A549 (cell line): ENCODE measurements at regions not wholly inside any gene's neighbourhood (a gene's known extent, or its start where the extent isn't known, plus 50 kb on each side); places are given as distances from the start of the nearest gene placed in this dataset.

Source experiments
- ATAC-seq, 2 experiments: fragments of 200-7000 bp in 1 of 2; fragments of >200 bp in 1 of 2; cut with Nextera tagmentation in 1 of 2; cut with Tn5 transposase in 1 of 2; 3 replicates each; pipeline versions ENCODE4 v1.8.0 to v1.9.1; 2018 to 2020; ENCODE audit warnings: mild to moderate bottlenecking in 1 of 2, moderate library complexity in 1 of 2
- CTCF ChIA-PET: fragments of 300-600 bp; sonication (Branson Sonifier 250); formaldehyde crosslinking; extraction: SDS; loops from one replicate; lab custom pipeline; 2021; ENCODE audit warnings: antibody characterized with exemption, inconsistent platforms; lab: Yijun Ruan, JAX
- POLR2A ChIA-PET: fragments of 350-600 bp; formaldehyde crosslinking; extraction: SDS; loops from one replicate; lab custom pipeline; 2021; ENCODE audit warnings: antibody characterized with exemption, inconsistent platforms; lab: Yijun Ruan, JAX
- DNase-seq, 2 experiments: peaks; one replicate each; pipeline versions ENCODE4 v3.0.0 to v3.0.0-alpha.2; 2011 to 2016; ENCODE audit warnings: low read depth in 1 of 2, low spot score in 1 of 2
- FAIRE-seq: peaks from 2 replicates; lab custom pipeline; 2011; peaks lifted over from hg19 to GRCh38; lab: Jason Lieb, UNC
- H3K27ac ChIP-seq, 2 experiments: fragments of >200 bp; sonication (Bioruptor Twin); formaldehyde crosslinking; 3 replicates each; pipeline ENCODE4 v1.5.1; 2016 to 2017
- H3K4me1 ChIP-seq: fragments of >200 bp; sonication (Bioruptor Twin); formaldehyde crosslinking; 3 replicates; pipeline ENCODE4 v1.6.1; 2016
- H3K4me2 ChIP-seq: fragments of >200 bp; sonication (Bioruptor Twin); formaldehyde crosslinking; 3 replicates; pipeline ENCODE4 v1.6.1; 2016
- H3K4me3 ChIP-seq: fragments of >200 bp; sonication (Bioruptor Twin); formaldehyde crosslinking; 3 replicates; pipeline ENCODE4 v1.5.1; 2016
- H3K9me3 ChIP-seq: fragments of >200 bp; sonication (Bioruptor Twin); formaldehyde crosslinking; 3 replicates; pipeline ENCODE4 v1.6.1; 2016
- CBX8 ChIP-seq: fragments of 200-600 bp; sonication (generic); IDR thresholded peaks from 2 replicates; pipeline ENCODE4 v1.6.1; 2016
- CHD4 ChIP-seq: fragments of 200-600 bp; sonication (generic); IDR thresholded peaks from 2 replicates; pipeline ENCODE4 v1.6.1; 2016; ENCODE audit warnings: antibody characterized with exemption, mild to moderate bottlenecking, borderline replicate concordance
- EHF ChIP-seq: fragments of 250-450 bp; sonication (Bioruptor Pico); IDR thresholded peaks from 2 replicates; pipeline ENCODE4 v1.5.0; 2020; ENCODE audit warnings: mild to moderate bottlenecking
- EHMT2 ChIP-seq: fragments of 200-600 bp; sonication (generic); IDR thresholded peaks from 2 replicates; pipeline ENCODE4 v1.6.1; 2016; ENCODE audit warnings: antibody characterized with exemption, low read depth, mild to moderate bottlenecking, moderate library complexity
- FOSL2 ChIP-seq, 2 experiments: fragments of 450-650 bp in 1 of 2; fragments of >200 bp in 1 of 2; sonication (Bioruptor Twin) in 1 of 2; formaldehyde crosslinking; IDR thresholded peaks; 2 replicates each; pipeline versions ENCODE4 v1.5.0 to v1.6.1; 2016 to 2020; ENCODE audit warnings: mild to moderate bottlenecking in 1 of 2, moderate library complexity in 1 of 2
- GATA3 ChIP-seq: IDR thresholded peaks from 2 replicates; pipeline ENCODE4 v1.6.1; 2012; ENCODE audit warnings: borderline replicate concordance
- HDAC2 ChIP-seq: fragments of 200-600 bp; sonication (generic); IDR thresholded peaks from 2 replicates; pipeline ENCODE4 v1.6.1; 2016
- JUNB ChIP-seq: fragments of >200 bp; sonication (Bioruptor Twin); formaldehyde crosslinking; IDR thresholded peaks from 2 replicates; pipeline ENCODE4 v1.6.1; 2016
- KDM1A ChIP-seq: fragments of 200-600 bp; sonication (generic); IDR thresholded peaks from 2 replicates; pipeline ENCODE4 v1.6.1; 2016; ENCODE audit warnings: low read depth, mild to moderate bottlenecking
- MAFK ChIP-seq: fragments of 450-650 bp; IDR thresholded peaks from 2 replicates; pipeline ENCODE4 v1.6.1; 2014; ENCODE audit not compliant: partially characterized antibody
- MYC ChIP-seq: IDR thresholded peaks from 2 replicates; pipeline ENCODE4 v1.6.1; 2012; ENCODE audit warnings: mild to moderate bottlenecking, inconsistent platforms, low read length, improper control_type of control experiment, borderline replicate concordance
- NR3C1 ChIP-seq: fragments of >200 bp; sonication (Bioruptor Twin); formaldehyde crosslinking; IDR thresholded peaks from 3 replicates; pipeline ENCODE4 v1.6.1; 2017
- RAD21 ChIP-seq, 2 experiments: fragments of >200 bp in 1 of 2; sonication (Bioruptor Twin) in 1 of 2; formaldehyde crosslinking in 1 of 2; IDR thresholded peaks in 1 of 2; conservative IDR thresholded peaks in 1 of 2; 2 replicates in 1 of 2; 3 replicates in 1 of 2; pipeline ENCODE4 v1.6.1; 2012 to 2018; ENCODE audit warnings: inconsistent platforms in 1 of 2
- RCOR1 ChIP-seq: fragments of 150-350 bp; IDR thresholded peaks from 2 replicates; pipeline ENCODE4 v1.6.1; 2014; ENCODE audit warnings: antibody characterized with exemption, low read length, low read depth
- RFX5 ChIP-seq: fragments of 450-650 bp; IDR thresholded peaks from 2 replicates; pipeline ENCODE4 v1.7.1; 2014; ENCODE audit warnings: antibody characterized with exemption, mild to moderate bottlenecking, moderate library complexity
- RNF2 ChIP-seq: fragments of 200-600 bp; sonication (generic); IDR thresholded peaks from 2 replicates; pipeline ENCODE4 v1.6.1; 2016; ENCODE audit warnings: low read depth, mild to moderate bottlenecking, antibody characterized with exemption, moderate library complexity, borderline replicate concordance
- ZC3H11A ChIP-seq: fragments of 450-650 bp; IDR thresholded peaks from 2 replicates; pipeline ENCODE4 v1.6.1; 2014; ENCODE audit warnings: antibody characterized with exemption, mild to moderate bottlenecking
- ZFP36 ChIP-seq: fragments of 450-650 bp; IDR thresholded peaks from 2 replicates; pipeline ENCODE4 v1.6.1; 2014; ENCODE audit warnings: borderline replicate concordance; ENCODE audit not compliant: partially characterized antibody
- ZSCAN20 ChIP-seq: fragments of 250-450 bp; sonication (Bioruptor Pico); IDR thresholded peaks from 2 replicates; pipeline ENCODE4 v1.8.0; 2022; ENCODE audit warnings: mild to moderate bottlenecking, moderate library complexity
- WGBS: methylation state at CpG from one replicate; pipeline ENCODE4 v1.1.6; 2017; ENCODE audit errors: missing lambda C conversion rate; 5-methylcytosine and 5-hydroxymethylcytosine counted together
- TF ChIP-seq, protein P1 (sequence below): fragments of 250-450 bp; sonication (Bioruptor Pico); IDR thresholded peaks from 2 replicates; pipeline ENCODE4 v1.5.0; 2020; ENCODE audit warnings: low read depth, mild to moderate bottlenecking, moderate library complexity
- TF ChIP-seq, protein P2 (sequence below): IDR thresholded peaks from 2 replicates; pipeline ENCODE4 v1.6.1; 2012
- TF ChIP-seq, protein P3 (sequence below): fragments of >200 bp; sonication (Bioruptor Twin); formaldehyde crosslinking; IDR thresholded peaks from 3 replicates; pipeline ENCODE4 v1.5.1; 2016
- TF ChIP-seq, protein P4 (sequence below): fragments of 150-350 bp; IDR thresholded peaks from 2 replicates; pipeline ENCODE4 v1.6.1; 2014; ENCODE audit warnings: low read depth, mild to moderate bottlenecking, low read length
- TF ChIP-seq, protein P5 (sequence below): fragments of 250-450 bp; sonication (Bioruptor Pico); IDR thresholded peaks from 2 replicates; pipeline ENCODE4 v1.5.0; 2021; ENCODE audit warnings: mild to moderate bottlenecking, moderate library complexity, borderline replicate concordance

DNA sequence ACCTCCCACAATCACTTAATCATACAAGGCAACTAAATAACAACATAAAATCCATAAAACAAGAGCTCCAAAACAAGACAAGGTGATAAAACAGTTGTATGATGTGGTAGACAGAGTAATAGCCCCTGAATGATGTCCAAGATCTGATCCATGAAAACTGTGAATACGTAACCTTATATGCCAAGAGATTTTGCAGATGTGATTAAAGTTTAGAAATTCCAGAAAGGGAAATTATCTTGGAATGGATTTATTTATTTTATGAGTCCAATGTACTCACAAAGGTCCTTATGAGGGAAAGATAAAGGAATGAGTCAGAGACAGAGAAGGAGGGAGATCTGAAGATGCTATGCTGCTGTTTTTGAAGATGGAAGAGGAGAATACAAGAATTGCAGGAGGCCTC, 1775.7 kb upstream of the C9orf72 start (continued):
- TF ChIP-seq GATA3 = peak; percentile 60; the same call in 1 of the 2 replicates
- no peak for TF ChIP-seq NR3C1

DNA sequence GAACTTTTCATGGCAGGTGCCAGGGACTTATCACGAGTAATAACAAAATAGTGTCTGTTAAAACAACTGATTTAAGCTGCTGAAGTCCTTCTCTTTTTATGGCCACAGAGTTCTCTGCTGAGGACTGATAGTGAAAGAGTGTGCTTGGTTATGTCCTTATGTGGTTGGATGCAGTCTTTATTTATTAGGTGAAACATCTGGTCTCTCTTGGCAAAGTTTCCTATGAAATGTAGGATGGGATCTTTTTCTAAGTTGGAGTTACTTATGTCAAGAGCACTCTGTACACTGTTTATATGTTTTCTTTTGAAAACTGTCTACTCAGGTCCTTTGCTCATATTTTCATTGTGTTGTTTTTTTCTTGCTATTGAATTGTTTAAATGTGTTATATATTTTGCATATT, 1816.1 kb upstream of the C9orf72 start:
- ChIA-PET POLR2A (no interaction called here), CTCF (interaction anchor here (0.9 kb wide), 1 partner anchor 15 kb away, joined by 3 read pairs; no protein-coding TSS in a partner anchor)
- ATAC-seq = no peak
- Histone ChIP-seq H3K27ac (no peak overlapping the region), H3K4me1 (no peaks in the 10 kb centered on the region), H3K4me2 (no peak overlapping the region), H3K4me3 (no peak overlapping the region), H3K9me3 (0 out of 3 replicates have a peak, but pooled peaks cover 2% of the 10 kb centered on the region)
- no peak for FAIRE-seq
- TF ChIP-seq CHD4 (no peak), KDM1A (no peak), CBX8 (no peak), MAFK (no peak), ZSCAN20 (no peak), HDAC2 (no peak), GATA3 (no peak), RCOR1 (no peak), ZFP36 (no peak), ZC3H11A (no peak), RFX5 (no peak), RNF2 (no peak)
- TF ChIP-seq, protein P1, sequence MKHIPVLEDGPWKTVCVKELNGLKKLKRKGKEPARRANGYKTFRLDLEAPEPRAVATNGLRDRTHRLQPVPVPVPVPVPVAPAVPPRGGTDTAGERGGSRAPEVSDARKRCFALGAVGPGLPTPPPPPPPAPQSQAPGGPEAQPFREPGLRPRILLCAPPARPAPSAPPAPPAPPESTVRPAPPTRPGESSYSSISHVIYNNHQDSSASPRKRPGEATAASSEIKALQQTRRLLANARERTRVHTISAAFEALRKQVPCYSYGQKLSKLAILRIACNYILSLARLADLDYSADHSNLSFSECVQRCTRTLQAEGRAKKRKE (CRISPR knock-in tag) = no peak
- WGBS = 0% methylated on average over 1 of the region's 1 CpG
- no peak for DNase-seq

DNA sequence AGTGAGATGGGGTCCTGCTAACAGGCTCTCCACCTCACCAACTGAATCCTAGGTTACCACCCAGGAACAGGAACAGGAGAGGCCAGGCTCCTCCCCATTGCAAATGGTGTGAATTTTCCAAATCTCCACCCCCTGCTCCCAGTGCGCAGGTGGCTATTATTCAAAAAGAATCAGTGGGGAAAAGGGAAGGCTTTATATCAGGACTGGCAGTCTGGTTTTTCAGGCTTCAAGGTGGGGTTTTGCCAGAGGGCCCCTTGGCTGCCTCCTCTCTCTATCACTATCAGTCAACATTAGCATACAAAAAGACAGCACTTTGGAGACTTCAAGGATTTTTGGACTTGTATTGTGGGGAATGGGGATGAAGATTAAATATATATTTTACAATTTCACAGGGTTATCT, 1817.6 kb upstream of the C9orf72 start:
- Histone ChIP-seq H3K4me1 (no peaks in the 10 kb centered on the region), H3K4me3 (no peak overlapping the region), H3K9me3 (0 out of 3 replicates have a peak, but pooled peaks cover 2% of the 10 kb centered on the region), H3K4me2 (no peak overlapping the region), H3K27ac (no peak overlapping the region)
- TF ChIP-seq FOSL2 (IDR thresholded peaks at IDR 0.05) (no peak), FOSL2 (CRISPR knock-in tag; IDR thresholded peaks at IDR 0.05) (no peak), MYC (no peak)
- TF ChIP-seq, protein P2, sequence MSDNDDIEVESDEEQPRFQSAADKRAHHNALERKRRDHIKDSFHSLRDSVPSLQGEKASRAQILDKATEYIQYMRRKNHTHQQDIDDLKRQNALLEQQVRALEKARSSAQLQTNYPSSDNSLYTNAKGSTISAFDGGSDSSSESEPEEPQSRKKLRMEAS = no peak
- TF ChIP-seq, protein P3, sequence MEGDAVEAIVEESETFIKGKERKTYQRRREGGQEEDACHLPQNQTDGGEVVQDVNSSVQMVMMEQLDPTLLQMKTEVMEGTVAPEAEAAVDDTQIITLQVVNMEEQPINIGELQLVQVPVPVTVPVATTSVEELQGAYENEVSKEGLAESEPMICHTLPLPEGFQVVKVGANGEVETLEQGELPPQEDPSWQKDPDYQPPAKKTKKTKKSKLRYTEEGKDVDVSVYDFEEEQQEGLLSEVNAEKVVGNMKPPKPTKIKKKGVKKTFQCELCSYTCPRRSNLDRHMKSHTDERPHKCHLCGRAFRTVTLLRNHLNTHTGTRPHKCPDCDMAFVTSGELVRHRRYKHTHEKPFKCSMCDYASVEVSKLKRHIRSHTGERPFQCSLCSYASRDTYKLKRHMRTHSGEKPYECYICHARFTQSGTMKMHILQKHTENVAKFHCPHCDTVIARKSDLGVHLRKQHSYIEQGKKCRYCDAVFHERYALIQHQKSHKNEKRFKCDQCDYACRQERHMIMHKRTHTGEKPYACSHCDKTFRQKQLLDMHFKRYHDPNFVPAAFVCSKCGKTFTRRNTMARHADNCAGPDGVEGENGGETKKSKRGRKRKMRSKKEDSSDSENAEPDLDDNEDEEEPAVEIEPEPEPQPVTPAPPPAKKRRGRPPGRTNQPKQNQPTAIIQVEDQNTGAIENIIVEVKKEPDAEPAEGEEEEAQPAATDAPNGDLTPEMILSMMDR = no peak
- ChIA-PET POLR2A (no interaction called here), CTCF (interaction anchor here (0.6 to 1.0 kb wide), 2 partner anchors 16 to 1677 kb away, joined by 3 read pairs; no protein-coding TSS in a partner anchor)
- DNase-seq = no peak
- FAIRE-seq = no peak
- 23% methylated on average over 1 of the region's 1 CpG for WGBS
- no peak for ATAC-seq

DNA sequence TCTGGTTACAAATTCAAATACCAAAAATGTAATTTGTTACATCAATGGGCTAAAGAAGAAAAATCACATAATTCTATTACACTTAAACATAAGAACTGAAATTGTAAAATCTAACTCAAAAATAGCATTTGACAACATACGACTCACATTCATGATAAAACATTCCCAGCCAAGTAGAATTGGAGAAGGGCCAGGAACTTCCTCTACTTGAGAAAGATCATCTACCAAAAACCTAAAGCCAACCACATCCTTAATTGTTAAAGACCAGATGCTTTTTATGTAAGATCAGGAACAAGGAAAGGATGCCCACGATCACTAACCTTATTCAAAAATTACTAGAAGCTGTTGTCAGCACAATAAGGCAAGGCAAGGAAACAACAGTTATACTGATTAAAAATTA, 1819.8 kb upstream of the C9orf72 start:
- H3K9me3 ChIP-seq = 0 out of 3 replicates have a peak, but pooled peaks cover 2% of the 10 kb centered on the region
- CTCF ChIA-PET = interaction anchor here (0.7 kb wide), 1 partner anchor 124 kb away, joined by 4 read pairs; no protein-coding TSS in a partner anchor
- no peaks in the 10 kb centered on the region for H3K4me1 ChIP-seq
- DNase-seq = no peak
- no peak overlapping the region for H3K4me3 ChIP-seq
- POLR2A ChIA-PET = no interaction called here
- WGBS = 11% methylated on average over 2 of the region's 2 CpGs
- no peak for FAIRE-seq
- no peak for ATAC-seq
- H3K4me2 ChIP-seq = no peak overlapping the region
- no peak overlapping the region for H3K27ac ChIP-seq
- TF ChIP-seq, protein P1 (CRISPR knock-in tag) = no peak
- TF ChIP-seq, protein P4, sequence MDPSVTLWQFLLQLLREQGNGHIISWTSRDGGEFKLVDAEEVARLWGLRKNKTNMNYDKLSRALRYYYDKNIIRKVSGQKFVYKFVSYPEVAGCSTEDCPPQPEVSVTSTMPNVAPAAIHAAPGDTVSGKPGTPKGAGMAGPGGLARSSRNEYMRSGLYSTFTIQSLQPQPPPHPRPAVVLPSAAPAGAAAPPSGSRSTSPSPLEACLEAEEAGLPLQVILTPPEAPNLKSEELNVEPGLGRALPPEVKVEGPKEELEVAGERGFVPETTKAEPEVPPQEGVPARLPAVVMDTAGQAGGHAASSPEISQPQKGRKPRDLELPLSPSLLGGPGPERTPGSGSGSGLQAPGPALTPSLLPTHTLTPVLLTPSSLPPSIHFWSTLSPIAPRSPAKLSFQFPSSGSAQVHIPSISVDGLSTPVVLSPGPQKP = no peak
- TF ChIP-seq RAD21 (conservative IDR thresholded peaks at IDR 0.05 in 1 of 2, IDR thresholded peaks at IDR 0.05 in 1 of 2) (no peak), JUNB (no peak), EHF (CRISPR knock-in tag) (no peak), EHMT2 (no peak), CBX8 (no peak), MAFK (no peak), RNF2 (no peak)
- TF ChIP-seq, protein P5, sequence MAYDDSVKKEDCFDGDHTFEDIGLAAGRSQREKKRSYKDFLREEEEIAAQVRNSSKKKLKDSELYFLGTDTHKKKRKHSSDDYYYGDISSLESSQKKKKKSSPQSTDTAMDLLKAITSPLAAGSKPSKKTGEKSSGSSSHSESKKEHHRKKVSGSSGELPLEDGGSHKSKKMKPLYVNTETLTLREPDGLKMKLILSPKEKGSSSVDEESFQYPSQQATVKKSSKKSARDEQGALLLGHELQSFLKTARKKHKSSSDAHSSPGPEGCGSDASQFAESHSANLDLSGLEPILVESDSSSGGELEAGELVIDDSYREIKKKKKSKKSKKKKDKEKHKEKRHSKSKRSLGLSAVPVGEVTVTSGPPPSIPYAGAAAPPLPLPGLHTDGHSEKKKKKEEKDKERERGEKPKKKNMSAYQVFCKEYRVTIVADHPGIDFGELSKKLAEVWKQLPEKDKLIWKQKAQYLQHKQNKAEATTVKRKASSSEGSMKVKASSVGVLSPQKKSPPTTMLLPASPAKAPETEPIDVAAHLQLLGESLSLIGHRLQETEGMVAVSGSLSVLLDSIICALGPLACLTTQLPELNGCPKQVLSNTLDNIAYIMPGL (CRISPR knock-in tag) = no peak
